ENCODE measurements at regions not wholly inside any gene's neighbourhood (a gene's known extent, or its start where the extent isn't known, plus 50 kb on each side); places are given as distances from the start of the nearest gene placed in this dataset.
A peak's percentile ranks its signal among the peaks of the same experiment; 100 is the strongest.

GRCh38 chr14:44449680-44450079 is 57.4 kb downstream of the FSCB start (continued):
- TF ChIP-seq POLR2AphosphoS2 (IDR thresholded peaks at IDR 0.05; ENCODE audit: low read depth, low read length) (no peak), AHDC1 (CRISPR knock-in tag; IDR thresholded peaks at IDR 0.05; ENCODE audit: borderline replicate concordance) (peak; percentile 43; the same call in 1 of the 2 replicates), RARA (CRISPR knock-in tag; IDR thresholded peaks at IDR 0.05) (peak; percentile 73; the same call in 1 of the 2 replicates), ZNF589 (CRISPR knock-in tag; conservative IDR thresholded peaks at IDR 0.05) (no peak)

DNA sequence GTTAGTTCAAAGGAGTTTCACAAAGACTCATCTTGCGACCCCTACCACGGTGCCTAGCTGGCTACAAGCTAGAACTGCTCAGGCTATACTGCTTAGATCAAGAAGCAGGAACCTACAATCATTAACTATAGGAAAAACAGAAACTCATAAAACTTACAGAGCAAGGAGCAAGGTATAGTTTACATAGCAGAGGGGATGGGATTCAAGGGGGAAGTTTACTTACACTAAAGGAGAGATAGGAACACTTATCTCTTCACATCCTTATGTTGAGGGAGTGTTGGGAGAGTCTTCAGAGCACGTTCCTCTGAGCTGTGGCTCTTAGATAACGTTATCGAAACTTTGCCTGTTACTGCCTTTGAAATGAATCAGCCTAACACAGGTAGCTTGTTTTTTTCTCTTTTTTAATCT is 58.1 kb downstream of the FSCB start:
- Histone ChIP-seq H3K4me1 (ENCODE audit: insufficient read depth, low read length) (peaks cover 45% of the 10 kb centered on the region), H4K20me1 (ENCODE audit: insufficient read depth, low read length) (no peaks in the 10 kb centered on the region), H3K27ac (ENCODE audit: extremely low read length, insufficient read depth, low read length) (peak overlapping the region; percentile 69), H3K9ac (ENCODE audit: insufficient read depth, low read depth, low read length) (peak overlapping the region; percentile 18; the same call in 1 of the 2 replicates), H3K9me3 (ENCODE audit: low read length) (peaks cover 16% of the 10 kb centered on the region), H3K79me2 (ENCODE audit: insufficient read depth, low read length) (no peaks in the 10 kb centered on the region), H3K4me2 (ENCODE audit: low read depth, low read length) (peak overlapping the region; percentile 62), H3K36me3 (replicated peaks in 1 of 2; ENCODE audit: control insufficient read depth in 1 of 2, insufficient read depth in 2 of 2, low read length in 2 of 2) (no peaks in the 10 kb centered on the region), H3K27me3 (ENCODE audit: control insufficient read depth in 1 of 2, insufficient read depth in 2 of 2, low read length in 2 of 2) (no peaks in the 10 kb centered on the region), H3K4me3 (replicated peaks in 1 of 3; ENCODE audit: insufficient read depth in 1 of 3, low read depth in 2 of 3, low read length in 3 of 3) (peak overlapping the region in 1 of 3 experiments; percentile 10; a peak in 2 of 6 replicates), H2AFZ (ENCODE audit: low read length) (no peak overlapping the region)
- POLR2A ChIA-PET = no interaction called here
- WGBS (ENCODE audit: low lambda C conversion rate) = 0% methylated on average over 5 of the region's 5 CpGs
- CTCF ChIA-PET (ENCODE audit: low intra/inter-chr PET ratio, low total read pairs) = no interaction called here
- DNase-seq (ENCODE audit: low spot score) = peak; percentile 14
- FAIRE-seq = peak; percentile 57
- ATAC-seq = peak; percentile 89
- BruUV-seq (replicated peaks) = no TSS peak
- in situ Hi-C loops (cut with HindIII; ENCODE audit: extremely low pct_ligation_motif_present, low pct_unique_long_range_greater_than_20kb) = no loop called here
- intact Hi-C loops (cut with micrococcal nuclease; ENCODE audit: unreplicated experiment) = no loop called here
- TF ChIP-seq NFE2L1 (CRISPR knock-in tag; IDR thresholded peaks at IDR 0.05; ENCODE audit: borderline replicate concordance) = no peak
- TF ChIP-seq SP140L (CRISPR knock-in tag; IDR thresholded peaks at IDR 0.05; ENCODE audit: borderline replicate concordance) = no peak
- no peak for TF ChIP-seq SYNCRIP (IDR thresholded peaks at IDR 0.05; ENCODE audit: insufficient read depth, low read depth, low read length)
- no peak for TF ChIP-seq REPIN1 (CRISPR knock-in tag; IDR thresholded peaks at IDR 0.05; ENCODE audit: borderline replicate concordance, low read depth)
- TF ChIP-seq MTA1 (CRISPR knock-in tag; IDR thresholded peaks at IDR 0.05; ENCODE audit: borderline replicate concordance) = no peak
- 0 out of 2 replicates have a peak, but pooled peaks have one; percentile 47 for TF ChIP-seq GATA4 (IDR thresholded peaks at IDR 0.05; ENCODE audit: borderline replicate concordance, low read depth)
- TF ChIP-seq ZFP36L1 (CRISPR knock-in tag; IDR thresholded peaks at IDR 0.05) = no peak
- no peak for TF ChIP-seq U2AF2 (IDR thresholded peaks at IDR 0.05; ENCODE audit: low read depth, low read length)
- TF ChIP-seq REL (CRISPR knock-in tag; conservative IDR thresholded peaks at IDR 0.05) = no peak
- TF ChIP-seq SATB2 (CRISPR knock-in tag; IDR thresholded peaks at IDR 0.05) = no peak
- no peak for TF ChIP-seq GTF2F1 (IDR thresholded peaks at IDR 0.05; ENCODE audit: low read length)
- peak; percentile 12; the same call in 1 of the 2 replicates for TF ChIP-seq MED1 (CRISPR knock-in tag; IDR thresholded peaks at IDR 0.05)
- no peak for TF ChIP-seq WIZ (CRISPR knock-in tag; IDR thresholded peaks at IDR 0.05)
- TF ChIP-seq, protein P1, sequence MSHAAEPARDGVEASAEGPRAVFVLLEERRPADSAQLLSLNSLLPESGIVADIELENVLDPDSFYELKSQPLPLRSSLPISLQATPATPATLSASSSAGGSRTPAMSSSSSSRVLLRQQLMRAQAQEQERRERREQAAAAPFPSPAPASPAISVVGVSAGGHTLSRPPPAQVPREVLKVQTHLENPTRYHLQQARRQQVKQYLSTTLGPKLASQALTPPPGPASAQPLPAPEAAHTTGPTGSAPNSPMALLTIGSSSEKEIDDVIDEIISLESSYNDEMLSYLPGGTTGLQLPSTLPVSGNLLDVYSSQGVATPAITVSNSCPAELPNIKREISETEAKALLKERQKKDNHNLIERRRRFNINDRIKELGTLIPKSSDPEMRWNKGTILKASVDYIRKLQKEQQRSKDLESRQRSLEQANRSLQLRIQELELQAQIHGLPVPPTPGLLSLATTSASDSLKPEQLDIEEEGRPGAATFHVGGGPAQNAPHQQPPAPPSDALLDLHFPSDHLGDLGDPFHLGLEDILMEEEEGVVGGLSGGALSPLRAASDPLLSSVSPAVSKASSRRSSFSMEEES (CRISPR knock-in tag; IDR thresholded peaks at IDR 0.05) = 0 out of 2 replicates have a peak, but pooled peaks have one; percentile 6
- TF ChIP-seq NFKB2 (CRISPR knock-in tag; IDR thresholded peaks at IDR 0.05; ENCODE audit: borderline replicate concordance) = no peak
